Karpas-422 (cell line): ENCODE measurements at regions not wholly inside any gene's neighbourhood (a gene's known extent, or its start where the extent isn't known, plus 50 kb on each side); places are given as distances from the start of the nearest gene placed in this dataset.

Experiments
- DNase-seq: peaks from one replicate; pipeline ENCODE4 v3.0.0-alpha.2; 2015
- H2AFZ ChIP-seq: fragments of 200-600 bp; sonication (generic); 2 replicates; pipeline ENCODE4 v1.6.1; 2014; ENCODE audit warnings: antibody characterized with exemption, low read length, mixed read lengths
- H3K27ac ChIP-seq: fragments of 200-600 bp; sonication (generic); 2 replicates; pipeline ENCODE4 v1.5.1; 2014; ENCODE audit warnings: mild to moderate bottlenecking, low read length, moderate library complexity
- H3K27me3 ChIP-seq: fragments of 200-600 bp; sonication (generic); 2 replicates; pipeline ENCODE4 v1.6.1; 2014; ENCODE audit warnings: low read length, mixed read lengths
- H3K36me3 ChIP-seq: fragments of 200-600 bp; sonication (generic); 2 replicates; pipeline ENCODE4 v1.6.1; 2014; ENCODE audit warnings: low read length, mixed read lengths; ENCODE audit not compliant: insufficient read depth
- H3K4me1 ChIP-seq: fragments of 200-600 bp; sonication (generic); 2 replicates; pipeline ENCODE4 v1.6.1; 2014; ENCODE audit warnings: mild to moderate bottlenecking, low read length, mixed read lengths
- H3K4me2 ChIP-seq: fragments of 200-600 bp; sonication (generic); 2 replicates; pipeline ENCODE4 v1.6.1; 2014; ENCODE audit warnings: low read length, low read depth, mild to moderate bottlenecking; ENCODE audit not compliant: poor library complexity, severe bottlenecking
- H3K4me3 ChIP-seq: fragments of 200-600 bp; sonication (generic); 2 replicates; pipeline ENCODE4 v1.5.1; 2014; ENCODE audit warnings: mild to moderate bottlenecking, antibody characterized with exemption, low read length, mixed read lengths
- H3K79me2 ChIP-seq: fragments of 200-600 bp; sonication (generic); 2 replicates; pipeline ENCODE4 v1.6.1; 2014; ENCODE audit warnings: mild to moderate bottlenecking, low read length, mixed read lengths
- H3K9ac ChIP-seq: fragments of 200-600 bp; sonication (generic); 2 replicates; pipeline ENCODE4 v1.6.0; 2014; ENCODE audit warnings: low read length
- H3K9me2 ChIP-seq: fragments of 200-600 bp; sonication (generic), shearing (Covaris generic); replicated peaks from 2 replicates; pipeline ENCODE4 v1.6.0; 2014; ENCODE audit warnings: mild to moderate bottlenecking, low read length, moderate library complexity; ENCODE audit not compliant: insufficient read depth
- H3K9me3 ChIP-seq: fragments of 300-700, 200-600 bp; sonication (generic); 2 replicates; pipeline ENCODE4 v1.6.1; 2014; ENCODE audit warnings: low read length, mixed read lengths
- H4K20me1 ChIP-seq: fragments of 200-600 bp; sonication (generic); 2 replicates; pipeline ENCODE4 v1.6.1; 2014; ENCODE audit warnings: mild to moderate bottlenecking, antibody characterized with exemption, low read length, low read depth; ENCODE audit not compliant: insufficient read depth

- Histone ChIP-seq H3K4me3 (no peak overlapping the region), H3K79me2 (no peaks in the 10 kb centered on the region), H3K9ac (no peak overlapping the region), H3K4me2 (no peak overlapping the region), H3K36me3 (no peaks in the 10 kb centered on the region), H4K20me1 (no peaks in the 10 kb centered on the region), H3K9me3 (peaks cover 3% of the 10 kb centered on the region), H2AFZ (no peak overlapping the region), H3K4me1 (no peaks in the 10 kb centered on the region), H3K27me3 (no peaks in the 10 kb centered on the region), H3K9me2 (no peaks in the 10 kb centered on the region), H3K27ac (no peak overlapping the region)
- DNase-seq = no peak
These were observed 1729.3 kb downstream of the C4orf33 start for GRCh38 chr4:130825284-130825683.

- no peaks in the 10 kb centered on the region for H4K20me1 ChIP-seq
- H3K27ac ChIP-seq = no peak overlapping the region
- H3K27me3 ChIP-seq = no peaks in the 10 kb centered on the region
- no peak for DNase-seq
- no peak overlapping the region for H3K4me3 ChIP-seq
- no peak overlapping the region for H2AFZ ChIP-seq
- H3K79me2 ChIP-seq = no peaks in the 10 kb centered on the region
- peaks cover 30% of the 10 kb centered on the region for H3K9me3 ChIP-seq
- no peaks in the 10 kb centered on the region for H3K9me2 ChIP-seq
- no peak overlapping the region for H3K4me2 ChIP-seq
- no peaks in the 10 kb centered on the region for H3K36me3 ChIP-seq
- no peaks in the 10 kb centered on the region for H3K4me1 ChIP-seq
- H3K9ac ChIP-seq = no peak overlapping the region
These were observed 1754.1 kb downstream of the C4orf33 start for GRCh38 chr4:130850019-130850524.

GRCh38 chr4:130851107-130851506, 1755.2 kb downstream of the C4orf33 start:
- Histone ChIP-seq H3K79me2 (no peaks in the 10 kb centered on the region), H3K36me3 (no peaks in the 10 kb centered on the region), H3K27ac (no peak overlapping the region), H3K27me3 (no peaks in the 10 kb centered on the region), H3K4me1 (no peaks in the 10 kb centered on the region), H3K4me2 (no peak overlapping the region), H2AFZ (no peak overlapping the region), H4K20me1 (no peaks in the 10 kb centered on the region), H3K9ac (no peak overlapping the region), H3K4me3 (no peak overlapping the region), H3K9me3 (peaks cover 30% of the 10 kb centered on the region), H3K9me2 (no peaks in the 10 kb centered on the region)
- no peak for DNase-seq

- no peak overlapping the region for H3K4me2 ChIP-seq
- no peaks in the 10 kb centered on the region for H3K4me1 ChIP-seq
- no peaks in the 10 kb centered on the region for H4K20me1 ChIP-seq
- H3K9me3 ChIP-seq = peaks cover 30% of the 10 kb centered on the region
- no peaks in the 10 kb centered on the region for H3K79me2 ChIP-seq
- no peaks in the 10 kb centered on the region for H3K9me2 ChIP-seq
- no peaks in the 10 kb centered on the region for H3K27me3 ChIP-seq
- no peaks in the 10 kb centered on the region for H3K36me3 ChIP-seq
- no peak overlapping the region for H3K4me3 ChIP-seq
- no peak overlapping the region for H3K27ac ChIP-seq
- DNase-seq = no peak
- no peak overlapping the region for H3K9ac ChIP-seq
- no peak overlapping the region for H2AFZ ChIP-seq
These were observed 1756.0 kb downstream of the C4orf33 start for GRCh38 chr4:130851932-130852331.

- Histone ChIP-seq H3K9me3 (peaks cover 29% of the 10 kb centered on the region), H3K27me3 (no peaks in the 10 kb centered on the region), H3K9ac (no peak overlapping the region), H3K36me3 (no peaks in the 10 kb centered on the region), H3K4me1 (no peaks in the 10 kb centered on the region), H3K79me2 (no peaks in the 10 kb centered on the region), H4K20me1 (no peaks in the 10 kb centered on the region), H3K27ac (no peak overlapping the region), H3K9me2 (no peaks in the 10 kb centered on the region), H3K4me3 (no peak overlapping the region), H2AFZ (no peak overlapping the region), H3K4me2 (no peak overlapping the region)
- DNase-seq = no peak
These were observed 1759.6 kb downstream of the C4orf33 start for GRCh38 chr4:130855533-130855932.

GRCh38 chr4:130859991-130860390, 1764.0 kb downstream of the C4orf33 start:
- Histone ChIP-seq H3K27ac (no peak overlapping the region), H3K9me3 (no peaks in the 10 kb centered on the region; the same call in none of the 2 replicates), H3K4me2 (no peak overlapping the region), H2AFZ (no peak overlapping the region), H3K27me3 (no peaks in the 10 kb centered on the region), H3K36me3 (no peaks in the 10 kb centered on the region), H3K4me1 (no peaks in the 10 kb centered on the region), H3K4me3 (no peak overlapping the region), H3K9me2 (no peaks in the 10 kb centered on the region), H4K20me1 (no peaks in the 10 kb centered on the region), H3K79me2 (no peaks in the 10 kb centered on the region), H3K9ac (no peak overlapping the region)
- DNase-seq = no peak

- H4K20me1 ChIP-seq = no peaks in the 10 kb centered on the region
- H3K27ac ChIP-seq = no peak overlapping the region
- no peaks in the 10 kb centered on the region for H3K27me3 ChIP-seq
- H3K4me1 ChIP-seq = no peaks in the 10 kb centered on the region
- H3K9me2 ChIP-seq = no peaks in the 10 kb centered on the region
- H3K9ac ChIP-seq = no peak overlapping the region
- no peaks in the 10 kb centered on the region for H3K36me3 ChIP-seq
- DNase-seq = no peak
- no peak overlapping the region for H2AFZ ChIP-seq
- peaks cover 14% of the 10 kb centered on the region for H3K9me3 ChIP-seq
- H3K79me2 ChIP-seq = no peaks in the 10 kb centered on the region
- H3K4me2 ChIP-seq = no peak overlapping the region
- H3K4me3 ChIP-seq = no peak overlapping the region
These were observed 1801.0 kb downstream of the C4orf33 start for GRCh38 chr4:130896920-130897319.

- peaks cover 16% of the 10 kb centered on the region for H3K9me3 ChIP-seq
- no peaks in the 10 kb centered on the region for H3K9me2 ChIP-seq
- no peak overlapping the region for H3K4me2 ChIP-seq
- no peak overlapping the region for H3K4me3 ChIP-seq
- H3K27me3 ChIP-seq = no peaks in the 10 kb centered on the region
- no peak overlapping the region for H3K27ac ChIP-seq
- no peak overlapping the region for H2AFZ ChIP-seq
- no peaks in the 10 kb centered on the region for H4K20me1 ChIP-seq
- H3K36me3 ChIP-seq = no peaks in the 10 kb centered on the region
- no peak for DNase-seq
- H3K79me2 ChIP-seq = no peaks in the 10 kb centered on the region
- H3K9ac ChIP-seq = no peak overlapping the region
- H3K4me1 ChIP-seq = no peaks in the 10 kb centered on the region
These were observed 1805.4 kb downstream of the C4orf33 start for GRCh38 chr4:130901321-130901720.

- H2AFZ ChIP-seq = no peak overlapping the region
- H3K36me3 ChIP-seq = no peaks in the 10 kb centered on the region
- no peak overlapping the region for H3K4me2 ChIP-seq
- no peaks in the 10 kb centered on the region for H3K79me2 ChIP-seq
- no peaks in the 10 kb centered on the region for H3K9me2 ChIP-seq
- H4K20me1 ChIP-seq = no peaks in the 10 kb centered on the region
- peaks cover 40% of the 10 kb centered on the region for H3K9me3 ChIP-seq
- H3K9ac ChIP-seq = no peak overlapping the region
- H3K27ac ChIP-seq = no peak overlapping the region
- H3K4me1 ChIP-seq = no peaks in the 10 kb centered on the region
- H3K27me3 ChIP-seq = no peaks in the 10 kb centered on the region
- no peak for DNase-seq
- H3K4me3 ChIP-seq = no peak overlapping the region
These were observed 1827.0 kb downstream of the C4orf33 start for GRCh38 chr4:130922955-130923354.
